SU-DHL-6 (cell line): ENCODE measurements at regions not wholly inside any gene's neighbourhood (a gene's known extent, or its start where the extent isn't known, plus 50 kb on each side); places are given as distances from the start of the nearest gene placed in this dataset.

Source experiments
- H2AFZ ChIP-seq: fragments of 200-600 bp; sonication (generic); 2 replicates; pipeline ENCODE4 v1.6.1; 2014; ENCODE audit warnings: low read depth, mild to moderate bottlenecking, moderate library complexity, mixed read lengths, antibody characterized with exemption, low read length; ENCODE audit not compliant: severe bottlenecking
- H3F3A ChIP-seq: fragments of 200-600 bp; shearing (Covaris generic); 2 replicates; pipeline ENCODE4 v1.6.0; 2016; ENCODE audit warnings: antibody characterized with exemption, mild to moderate bottlenecking; ENCODE audit not compliant: insufficient read depth
- H3K27ac ChIP-seq: fragments of 200-600 bp; sonication (generic); 2 replicates; pipeline ENCODE4 v1.5.1; 2016; ENCODE audit warnings: low read depth, mild to moderate bottlenecking, low read length, moderate library complexity, mixed read lengths
- H3K27me3 ChIP-seq: fragments of 200-600 bp; sonication (generic), shearing (Covaris generic); 2 replicates; pipeline ENCODE4 v1.6.0; 2014; ENCODE audit warnings: mild to moderate bottlenecking, low read length
- H3K36me3 ChIP-seq: fragments of 200-600 bp; sonication (generic); 2 replicates; pipeline ENCODE4 v1.6.1; 2014; ENCODE audit warnings: mild to moderate bottlenecking, low read length, mixed read lengths
- H3K4me2 ChIP-seq: fragments of 300-600, 200-600 bp; shearing (Covaris generic), sonication (generic); 2 replicates; pipeline ENCODE4 v1.6.0; 2014; ENCODE audit warnings: low read length, low read depth, mild to moderate bottlenecking; ENCODE audit not compliant: poor library complexity, severe bottlenecking
- H3K4me3 ChIP-seq: fragments of 200-600 bp; sonication (generic); 2 replicates; pipeline ENCODE4 v1.5.1; 2014; ENCODE audit warnings: antibody characterized with exemption, low read length, mild to moderate bottlenecking, mixed read lengths; ENCODE audit not compliant: insufficient read depth, poor library complexity, severe bottlenecking
- H3K79me2 ChIP-seq: fragments of 200-600 bp; sonication (generic); 2 replicates; pipeline ENCODE4 v1.6.1; 2014; ENCODE audit warnings: mild to moderate bottlenecking, low read length, moderate library complexity; ENCODE audit not compliant: insufficient read depth
- H3K9ac ChIP-seq: fragments of 200-600 bp; sonication (generic); 2 replicates; pipeline ENCODE4 v1.7.0; 2014; ENCODE audit warnings: mild to moderate bottlenecking, low read length
- H3K9me2 ChIP-seq: fragments of 200-600 bp; sonication (generic); replicated peaks from 2 replicates; pipeline ENCODE4 v1.6.1; 2014; ENCODE audit warnings: low read length; ENCODE audit not compliant: insufficient read depth
- H3K9me3 ChIP-seq: fragments of 200-600 bp; sonication (generic); 2 replicates; pipeline ENCODE4 v1.6.1; 2014; ENCODE audit warnings: low read length, mixed read lengths; ENCODE audit not compliant: insufficient read depth
- H4K20me1 ChIP-seq: fragments of 200-600 bp; sonication (generic); 2 replicates; pipeline ENCODE4 v1.6.1; 2014; ENCODE audit warnings: low read depth, mild to moderate bottlenecking, antibody characterized with exemption, low read length, moderate library complexity, mixed read lengths
- EZH2phosphoT487 ChIP-seq: fragments of 200-600 bp; sonication (generic), shearing (Covaris generic); conservative IDR thresholded peaks from 2 replicates; pipeline ENCODE4 v1.6.1; 2018; ENCODE audit warnings: mild to moderate bottlenecking, antibody characterized with exemption, low read length, moderate library complexity, mixed read lengths
- TF ChIP-seq, protein P1 (sequence below): fragments of 200-600 bp; sonication (generic); IDR thresholded peaks from one replicate; pipeline ENCODE4 v1.5.1; 2017; ENCODE audit warnings: antibody characterized with exemption, mild to moderate bottlenecking, low read length, moderate library complexity; ENCODE audit not compliant: insufficient read depth, poor library complexity, severe bottlenecking

DNA sequence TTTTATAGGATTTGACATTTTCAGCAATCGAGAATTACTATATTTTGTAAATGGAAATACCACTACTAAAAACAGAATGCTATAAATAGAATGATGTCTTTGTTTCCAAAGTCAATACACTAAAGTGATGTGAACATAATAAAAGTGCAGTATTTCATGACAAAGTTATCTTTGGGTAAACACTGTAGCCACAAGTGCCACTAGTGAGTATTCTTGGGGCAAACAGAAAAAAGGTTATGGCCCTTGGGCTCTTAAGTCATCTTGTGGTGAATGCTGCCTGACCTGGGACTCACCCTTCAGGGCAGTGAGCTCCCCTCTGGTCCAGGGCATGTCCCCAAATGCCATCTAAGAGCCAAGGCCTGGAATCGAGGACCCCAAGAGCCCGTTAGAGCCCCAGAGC, 99.2 kb upstream of the KYNU start:
- Histone ChIP-seq H4K20me1 (no peaks in the 10 kb centered on the region), H3K4me3 (no peak overlapping the region), H3K9me3 (peaks cover 3% of the 10 kb centered on the region; the same call in 1 of the 2 replicates), H3K27me3 (no peaks in the 10 kb centered on the region), H3K27ac (no peak overlapping the region), H3K4me2 (no peak overlapping the region), H3K79me2 (no peaks in the 10 kb centered on the region), H3K9ac (no peak overlapping the region), H3K36me3 (no peaks in the 10 kb centered on the region), H3K9me2 (no peaks in the 10 kb centered on the region), H2AFZ (no peak overlapping the region), H3F3A (no peaks in the 10 kb centered on the region)
- TF ChIP-seq EZH2phosphoT487 = no peak
- TF ChIP-seq, protein P1, sequence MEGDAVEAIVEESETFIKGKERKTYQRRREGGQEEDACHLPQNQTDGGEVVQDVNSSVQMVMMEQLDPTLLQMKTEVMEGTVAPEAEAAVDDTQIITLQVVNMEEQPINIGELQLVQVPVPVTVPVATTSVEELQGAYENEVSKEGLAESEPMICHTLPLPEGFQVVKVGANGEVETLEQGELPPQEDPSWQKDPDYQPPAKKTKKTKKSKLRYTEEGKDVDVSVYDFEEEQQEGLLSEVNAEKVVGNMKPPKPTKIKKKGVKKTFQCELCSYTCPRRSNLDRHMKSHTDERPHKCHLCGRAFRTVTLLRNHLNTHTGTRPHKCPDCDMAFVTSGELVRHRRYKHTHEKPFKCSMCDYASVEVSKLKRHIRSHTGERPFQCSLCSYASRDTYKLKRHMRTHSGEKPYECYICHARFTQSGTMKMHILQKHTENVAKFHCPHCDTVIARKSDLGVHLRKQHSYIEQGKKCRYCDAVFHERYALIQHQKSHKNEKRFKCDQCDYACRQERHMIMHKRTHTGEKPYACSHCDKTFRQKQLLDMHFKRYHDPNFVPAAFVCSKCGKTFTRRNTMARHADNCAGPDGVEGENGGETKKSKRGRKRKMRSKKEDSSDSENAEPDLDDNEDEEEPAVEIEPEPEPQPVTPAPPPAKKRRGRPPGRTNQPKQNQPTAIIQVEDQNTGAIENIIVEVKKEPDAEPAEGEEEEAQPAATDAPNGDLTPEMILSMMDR = no peak

DNA sequence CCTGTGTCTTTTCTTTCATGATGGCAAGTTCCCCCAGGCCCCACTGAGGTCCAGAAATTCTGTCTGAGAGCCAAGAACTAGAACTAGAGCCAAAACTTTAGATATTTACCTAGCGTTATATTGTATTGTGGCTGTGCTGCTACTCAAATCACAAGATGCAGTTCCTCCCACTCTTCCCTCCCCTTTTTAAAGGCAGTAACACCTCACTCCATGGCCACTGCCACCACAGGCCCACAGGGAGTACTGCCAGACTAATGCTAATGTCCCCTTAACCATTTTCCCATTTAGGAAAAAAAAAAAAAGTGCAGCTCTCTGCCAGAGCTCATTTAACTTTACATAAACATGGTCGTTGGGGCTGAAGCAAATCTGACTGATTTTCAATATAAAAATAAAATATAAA, 99.7 kb upstream of the KYNU start:
- Histone ChIP-seq H3K79me2 (no peaks in the 10 kb centered on the region), H3K9ac (no peak overlapping the region), H3K9me3 (peaks cover 3% of the 10 kb centered on the region; the same call in 1 of the 2 replicates), H3F3A (no peaks in the 10 kb centered on the region), H3K27me3 (no peaks in the 10 kb centered on the region), H3K4me2 (no peak overlapping the region), H3K4me3 (no peak overlapping the region), H3K9me2 (no peaks in the 10 kb centered on the region), H3K36me3 (no peaks in the 10 kb centered on the region), H3K27ac (no peak overlapping the region), H2AFZ (no peak overlapping the region), H4K20me1 (no peaks in the 10 kb centered on the region)
- TF ChIP-seq, protein P1 = no peak
- TF ChIP-seq EZH2phosphoT487 = no peak

DNA sequence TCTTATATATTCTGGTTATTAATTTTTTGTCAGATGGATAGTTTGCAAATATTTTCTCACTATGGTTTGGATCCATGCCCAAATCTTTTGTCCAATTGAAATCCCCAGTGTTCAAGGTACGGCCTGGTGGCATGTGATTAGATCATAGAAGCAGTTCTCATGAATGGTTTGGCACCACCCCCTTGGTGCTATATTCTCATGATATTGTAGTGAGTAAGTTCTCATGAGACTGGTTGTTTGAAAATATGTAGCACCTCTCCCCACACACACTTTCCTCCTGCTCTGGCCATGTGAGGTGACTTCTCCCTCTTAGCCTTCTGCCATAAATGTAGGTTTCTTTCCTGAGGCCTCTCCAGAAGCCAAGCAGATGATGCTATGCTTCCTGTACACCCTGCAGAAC, 107.7 kb upstream of the KYNU start:
- Histone ChIP-seq H3K27me3 (no peaks in the 10 kb centered on the region), H3K27ac (no peak overlapping the region), H3K9me3 (peaks cover 8% of the 10 kb centered on the region; the same call in 1 of the 2 replicates), H3F3A (no peaks in the 10 kb centered on the region), H3K36me3 (no peaks in the 10 kb centered on the region), H3K79me2 (no peaks in the 10 kb centered on the region), H2AFZ (no peak overlapping the region), H3K9ac (no peak overlapping the region), H3K4me3 (no peak overlapping the region), H3K9me2 (no peaks in the 10 kb centered on the region), H3K4me2 (no peak overlapping the region), H4K20me1 (no peaks in the 10 kb centered on the region)
- TF ChIP-seq, protein P1 = no peak
- no peak for TF ChIP-seq EZH2phosphoT487

DNA sequence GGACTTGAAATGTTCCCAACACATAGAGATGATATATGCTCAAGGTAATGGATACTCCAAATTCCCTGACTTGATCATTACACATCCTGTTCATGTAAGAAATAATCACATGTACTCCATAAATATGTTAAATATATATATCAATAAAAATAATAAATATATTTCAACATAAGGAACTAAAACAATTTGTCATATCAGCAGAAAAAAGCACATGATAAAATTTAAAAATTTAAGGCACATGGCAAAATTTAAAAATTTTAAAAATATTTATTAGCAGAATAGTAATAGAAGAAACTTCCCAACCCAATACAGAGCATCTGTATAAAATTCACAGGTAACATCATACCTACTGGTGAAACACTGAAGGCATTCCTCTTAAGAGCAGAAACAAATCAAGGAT, 109.6 kb upstream of the KYNU start:
- H3K79me2 ChIP-seq = no peaks in the 10 kb centered on the region
- peaks cover 8% of the 10 kb centered on the region; the same call in 1 of the 2 replicates for H3K9me3 ChIP-seq
- H3F3A ChIP-seq = no peaks in the 10 kb centered on the region
- no peak overlapping the region for H3K9ac ChIP-seq
- H3K27ac ChIP-seq = no peak overlapping the region
- no peaks in the 10 kb centered on the region for H3K36me3 ChIP-seq
- H3K27me3 ChIP-seq = no peaks in the 10 kb centered on the region
- H3K4me2 ChIP-seq = no peak overlapping the region
- TF ChIP-seq, protein P1 = no peak
- no peak for TF ChIP-seq EZH2phosphoT487
- no peaks in the 10 kb centered on the region for H3K9me2 ChIP-seq
- H4K20me1 ChIP-seq = no peaks in the 10 kb centered on the region
- no peak overlapping the region for H2AFZ ChIP-seq
- no peak overlapping the region for H3K4me3 ChIP-seq
